Fibroblast of pulmonary artery (primary cell): ENCODE measurements at regions not wholly inside any gene's neighbourhood (a gene's known extent, or its start where the extent isn't known, plus 50 kb on each side); places are given as distances from the start of the nearest gene placed in this dataset.

Experiments used
- DNase-seq: peaks from one replicate; pipeline ENCODE4 v3.0.0-alpha.2; 2010; ENCODE audit warnings: low read depth
- H3K4me3 ChIP-seq: replicated peaks from 2 replicates; pipeline ENCODE4 v1.5.1; 2011; ENCODE audit warnings: low read depth, mild to moderate bottlenecking, control low read depth, low read length, moderate library complexity
- TF ChIP-seq, protein P1 (sequence below): IDR thresholded peaks from 2 replicates; pipeline ENCODE4 v1.5.1; 2011; ENCODE audit warnings: mild to moderate bottlenecking, control low read depth, low read length, inconsistent platforms; ENCODE audit errors: missing control alignments

GRCh38 chr6:126698732-126699240, 358.9 kb downstream of the CENPW start:
- TF ChIP-seq, protein P1, sequence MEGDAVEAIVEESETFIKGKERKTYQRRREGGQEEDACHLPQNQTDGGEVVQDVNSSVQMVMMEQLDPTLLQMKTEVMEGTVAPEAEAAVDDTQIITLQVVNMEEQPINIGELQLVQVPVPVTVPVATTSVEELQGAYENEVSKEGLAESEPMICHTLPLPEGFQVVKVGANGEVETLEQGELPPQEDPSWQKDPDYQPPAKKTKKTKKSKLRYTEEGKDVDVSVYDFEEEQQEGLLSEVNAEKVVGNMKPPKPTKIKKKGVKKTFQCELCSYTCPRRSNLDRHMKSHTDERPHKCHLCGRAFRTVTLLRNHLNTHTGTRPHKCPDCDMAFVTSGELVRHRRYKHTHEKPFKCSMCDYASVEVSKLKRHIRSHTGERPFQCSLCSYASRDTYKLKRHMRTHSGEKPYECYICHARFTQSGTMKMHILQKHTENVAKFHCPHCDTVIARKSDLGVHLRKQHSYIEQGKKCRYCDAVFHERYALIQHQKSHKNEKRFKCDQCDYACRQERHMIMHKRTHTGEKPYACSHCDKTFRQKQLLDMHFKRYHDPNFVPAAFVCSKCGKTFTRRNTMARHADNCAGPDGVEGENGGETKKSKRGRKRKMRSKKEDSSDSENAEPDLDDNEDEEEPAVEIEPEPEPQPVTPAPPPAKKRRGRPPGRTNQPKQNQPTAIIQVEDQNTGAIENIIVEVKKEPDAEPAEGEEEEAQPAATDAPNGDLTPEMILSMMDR, result no peak
- no peak for DNase-seq
- no peak overlapping the region for H3K4me3 ChIP-seq

- TF ChIP-seq, protein P1, result no peak
- DNase-seq, result no peak
- peak overlapping the region; percentile 2 for H3K4me3 ChIP-seq
Observed at GRCh38 chr6:126701676-126702560, 362.0 kb downstream of the CENPW start.

- H3K4me3 ChIP-seq, result no peak overlapping the region
- DNase-seq, result no peak
- TF ChIP-seq, protein P1, result no peak
Observed at GRCh38 chr6:126716032-126716431, 376.1 kb downstream of the CENPW start.

GRCh38 chr6:126716826-126717509, 377.1 kb downstream of the CENPW start:
- TF ChIP-seq, protein P1, result no peak
- no peak overlapping the region for H3K4me3 ChIP-seq
- no peak for DNase-seq

GRCh38 chr6:126718600-126719327, 378.8 kb downstream of the CENPW start:
- DNase-seq, result no peak
- no peak overlapping the region for H3K4me3 ChIP-seq
- TF ChIP-seq, protein P1, result no peak

GRCh38 chr6:126720304-126720703, 380.4 kb downstream of the CENPW start:
- DNase-seq, result peak; percentile 16
- TF ChIP-seq, protein P1, result no peak
- no peak overlapping the region for H3K4me3 ChIP-seq
